WTC11 (cell line): ENCODE measurements at regions not wholly inside any gene's neighbourhood (a gene's known extent, or its start where the extent isn't known, plus 50 kb on each side); places are given as distances from the start of the nearest gene placed in this dataset.
A peak's percentile ranks its signal among the peaks of the same experiment; 100 is the strongest.

ENCODE experiments used
- ATAC-seq: fragments of 200-7000 bp; cut with Tn5 transposase; 2 replicates; pipeline ENCODE4 v1.10.0; 2021; ENCODE audit warnings: mild to moderate bottlenecking, moderate library complexity
- CTCF ChIA-PET: fragments of 300-600 bp; sonication (Branson Sonifier 250); formaldehyde crosslinking; loops from one replicate; lab custom pipeline; 2021; ENCODE audit warnings: antibody characterized with exemption; lab: Charles Lee
- POLR2A ChIA-PET: fragments of 350-600 bp; sonication (Branson Sonifier 250); formaldehyde crosslinking; loops from one replicate; lab custom pipeline; 2021; ENCODE audit warnings: antibody characterized with exemption; lab: Charles Lee
- DNase-seq: peaks from one replicate; pipeline ENCODE4 v3.0.0; 2021; ENCODE audit warnings: low spot score
- H3K27ac Mint-ChIP-seq: 2 replicates; pipeline ENCODE4 v1.8.0; 2021; ENCODE audit warnings: mixed read lengths
- H3K27me3 Mint-ChIP-seq: 2 replicates; pipeline ENCODE4 v1.8.0; 2021; ENCODE audit warnings: low read depth, mild to moderate bottlenecking, moderate library complexity, mixed read lengths
- H3K36me3 Mint-ChIP-seq: 2 replicates; pipeline ENCODE4 v1.8.0; 2021; ENCODE audit warnings: mixed read lengths
- H3K4me1 Mint-ChIP-seq: 2 replicates; pipeline ENCODE4 v1.8.0; 2022; ENCODE audit warnings: mixed read lengths
- H3K4me3 Mint-ChIP-seq: 2 replicates; pipeline ENCODE4 v1.8.0; 2021; ENCODE audit warnings: mild to moderate bottlenecking, moderate library complexity, mixed read lengths
- H3K9me3 Mint-ChIP-seq: 2 replicates; pipeline ENCODE4 v1.8.0; 2021; ENCODE audit warnings: mixed read lengths
- ARID4B ChIP-seq: sonication (generic); formaldehyde crosslinking; IDR thresholded peaks from 2 replicates; pipeline ENCODE4 v1.8.0; 2023; ENCODE audit warnings: missing genetic modification reagents, mild to moderate bottlenecking, borderline replicate concordance
- ATF3 ChIP-seq: sonication (generic); formaldehyde crosslinking; conservative IDR thresholded peaks from 2 replicates; pipeline ENCODE4 v1.8.1; 2022; ENCODE audit warnings: mild to moderate bottlenecking, missing genetic modification reagents
- E2F4 ChIP-seq: sonication (generic); formaldehyde crosslinking; IDR thresholded peaks from 2 replicates; pipeline ENCODE4 v1.8.1; 2022; ENCODE audit warnings: low read depth, mild to moderate bottlenecking, moderate library complexity, missing genetic modification reagents, borderline replicate concordance
- E2F5 ChIP-seq: sonication (generic); formaldehyde crosslinking; IDR thresholded peaks from 2 replicates; pipeline ENCODE4 v1.8.1; 2022; ENCODE audit warnings: mild to moderate bottlenecking, moderate library complexity, missing genetic modification reagents
- ESRRA ChIP-seq: sonication (generic); formaldehyde crosslinking; IDR thresholded peaks from 2 replicates; pipeline ENCODE4 v1.8.1; 2022; ENCODE audit warnings: mild to moderate bottlenecking, missing genetic modification reagents, borderline replicate concordance
- HMGA2 ChIP-seq: fragments of 250-450 bp; sonication (Bioruptor Pico); IDR thresholded peaks from 2 replicates; pipeline ENCODE4 v1.4.0; 2021; ENCODE audit warnings: mild to moderate bottlenecking, moderate library complexity
- MXD4 ChIP-seq: fragments of 250-450 bp; sonication (Bioruptor Pico); IDR thresholded peaks from 2 replicates; pipeline ENCODE4 v1.8.0; 2021; ENCODE audit warnings: mild to moderate bottlenecking, moderate library complexity, borderline replicate concordance
- MYBL2 ChIP-seq: sonication (generic); formaldehyde crosslinking; IDR thresholded peaks from 2 replicates; pipeline ENCODE4 v1.8.1; 2023; ENCODE audit warnings: mild to moderate bottlenecking, moderate library complexity, missing genetic modification reagents
- NR2C2 ChIP-seq: sonication (generic); formaldehyde crosslinking; IDR thresholded peaks from 2 replicates; pipeline ENCODE4 v1.8.0; 2022; ENCODE audit warnings: mild to moderate bottlenecking, missing genetic modification reagents
- PREB ChIP-seq: sonication (generic); formaldehyde crosslinking; IDR thresholded peaks from 2 replicates; pipeline ENCODE4 v1.8.1; 2022; ENCODE audit warnings: mild to moderate bottlenecking, missing genetic modification reagents, moderate library complexity, borderline replicate concordance
- ZBTB21 ChIP-seq: sonication (generic); formaldehyde crosslinking; IDR thresholded peaks from 2 replicates; pipeline ENCODE4 v1.8.1; 2023; ENCODE audit warnings: mild to moderate bottlenecking, missing genetic modification reagents, borderline replicate concordance
- ZNF232 ChIP-seq: sonication (generic); formaldehyde crosslinking; IDR thresholded peaks from 2 replicates; pipeline ENCODE4 v1.8.0; 2022; ENCODE audit warnings: mild to moderate bottlenecking, missing genetic modification reagents

- DNase-seq: no peak
- H3K36me3 Mint-ChIP-seq: no peaks in the 10 kb centered on the region
- H3K9me3 Mint-ChIP-seq: no peaks in the 10 kb centered on the region
- ChIA-PET CTCF (no interaction called here), POLR2A (no interaction called here)
- peak; percentile 65 for ATAC-seq
- H3K4me1 Mint-ChIP-seq: peaks cover 43% of the 10 kb centered on the region
- TF ChIP-seq E2F4 (CRISPR knock-in tag): no peak
- no peaks in the 10 kb centered on the region for H3K27me3 Mint-ChIP-seq
- H3K4me3 Mint-ChIP-seq: no peak overlapping the region
- no peak overlapping the region; the same call in 1 of the 2 replicates for H3K27ac Mint-ChIP-seq
These were observed 451.9 kb downstream of the SMARCA1 start for GRCh38 chrX:129071390-129071789.

GRCh38 chrX:129065895-129066294 is 457.4 kb downstream of the SMARCA1 start:
- DNase-seq: no peak
- Mint-ChIP-seq H3K4me3 (no peak overlapping the region), H3K27me3 (no peaks in the 10 kb centered on the region), H3K9me3 (no peaks in the 10 kb centered on the region), H3K27ac (no peak overlapping the region), H3K4me1 (peaks cover 18% of the 10 kb centered on the region), H3K36me3 (peaks cover 6% of the 10 kb centered on the region)
- ChIA-PET CTCF (no interaction called here), POLR2A (no interaction called here)
- ATAC-seq: no peak
- no peak for TF ChIP-seq ZNF232 (CRISPR knock-in tag)
- TF ChIP-seq HMGA2: peak; percentile 71
- no peak for TF ChIP-seq PREB (CRISPR knock-in tag)

- Mint-ChIP-seq H3K9me3 (peaks cover 6% of the 10 kb centered on the region; the same call in 1 of the 2 replicates), H3K4me3 (no peak overlapping the region), H3K4me1 (peaks cover 28% of the 10 kb centered on the region), H3K27ac (no peak overlapping the region), H3K36me3 (peaks cover 12% of the 10 kb centered on the region), H3K27me3 (peaks cover 7% of the 10 kb centered on the region)
- no peak for DNase-seq
- POLR2A ChIA-PET: no interaction called here
- peak; percentile 30; the same call in 1 of the 2 replicates for ATAC-seq
- TF ChIP-seq MXD4 (no peak), NR2C2 (CRISPR knock-in tag) (no peak), E2F5 (CRISPR knock-in tag) (no peak), ESRRA (CRISPR knock-in tag) (no peak), ATF3 (CRISPR knock-in tag) (no peak), MYBL2 (no peak), ZBTB21 (CRISPR knock-in tag) (no peak)
- CTCF ChIA-PET: interaction anchor here (1.4 kb wide), 1 partner anchor 57 kb away, joined by 4 read pairs; no protein-coding TSS in a partner anchor
These were observed 464.9 kb downstream of the SMARCA1 start for GRCh38 chrX:129058405-129058804.

- TF ChIP-seq ARID4B (CRISPR knock-in tag): no peak
- Mint-ChIP-seq H3K27ac (no peak overlapping the region), H3K27me3 (no peaks in the 10 kb centered on the region; the same call in 1 of the 2 replicates), H3K4me1 (peaks cover 15% of the 10 kb centered on the region), H3K36me3 (peaks cover 26% of the 10 kb centered on the region), H3K9me3 (peaks cover 9% of the 10 kb centered on the region), H3K4me3 (no peak overlapping the region)
- ChIA-PET CTCF (no interaction called here), POLR2A (no interaction called here)
- no peak for ATAC-seq
- DNase-seq: no peak
These were observed 480.2 kb downstream of the SMARCA1 start for GRCh38 chrX:129043138-129043537.
